ENCODE measurements at regions not wholly inside any gene's neighbourhood (a gene's known extent, or its start where the extent isn't known, plus 50 kb on each side); places are given as distances from the start of the nearest gene placed in this dataset.

DNA sequence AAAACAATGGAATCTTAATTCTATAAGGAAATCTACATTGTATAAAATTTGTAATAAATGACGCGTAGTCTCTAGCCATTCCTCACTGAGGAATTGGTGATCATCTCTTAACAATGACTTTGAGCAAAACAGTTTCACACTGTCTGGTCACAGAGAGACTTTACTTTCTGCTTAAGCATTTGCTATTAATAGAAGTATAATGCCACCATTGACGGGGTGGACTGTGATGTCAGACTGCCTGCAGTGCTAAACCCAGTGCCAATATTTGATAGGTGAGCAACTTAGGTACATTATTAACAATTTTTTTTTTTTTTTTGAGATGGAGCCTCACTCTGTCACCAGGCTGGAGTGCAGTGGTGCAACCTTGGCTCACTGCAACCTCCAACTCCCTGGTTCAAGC, 494.9 kb upstream of the ADAMTS9 start:
- TF ChIP-seq, protein P1, sequence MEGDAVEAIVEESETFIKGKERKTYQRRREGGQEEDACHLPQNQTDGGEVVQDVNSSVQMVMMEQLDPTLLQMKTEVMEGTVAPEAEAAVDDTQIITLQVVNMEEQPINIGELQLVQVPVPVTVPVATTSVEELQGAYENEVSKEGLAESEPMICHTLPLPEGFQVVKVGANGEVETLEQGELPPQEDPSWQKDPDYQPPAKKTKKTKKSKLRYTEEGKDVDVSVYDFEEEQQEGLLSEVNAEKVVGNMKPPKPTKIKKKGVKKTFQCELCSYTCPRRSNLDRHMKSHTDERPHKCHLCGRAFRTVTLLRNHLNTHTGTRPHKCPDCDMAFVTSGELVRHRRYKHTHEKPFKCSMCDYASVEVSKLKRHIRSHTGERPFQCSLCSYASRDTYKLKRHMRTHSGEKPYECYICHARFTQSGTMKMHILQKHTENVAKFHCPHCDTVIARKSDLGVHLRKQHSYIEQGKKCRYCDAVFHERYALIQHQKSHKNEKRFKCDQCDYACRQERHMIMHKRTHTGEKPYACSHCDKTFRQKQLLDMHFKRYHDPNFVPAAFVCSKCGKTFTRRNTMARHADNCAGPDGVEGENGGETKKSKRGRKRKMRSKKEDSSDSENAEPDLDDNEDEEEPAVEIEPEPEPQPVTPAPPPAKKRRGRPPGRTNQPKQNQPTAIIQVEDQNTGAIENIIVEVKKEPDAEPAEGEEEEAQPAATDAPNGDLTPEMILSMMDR (IDR thresholded peaks at IDR 0.05; ENCODE audit: low read depth, low read length): no peak
- DNase-seq (ENCODE audit: low read depth in 2 of 2): no peak
- no peak overlapping the region for H3K4me3 ChIP-seq (replicated peaks in 1 of 2; ENCODE audit: low read depth in 2 of 2, low read length in 2 of 2)

DNA sequence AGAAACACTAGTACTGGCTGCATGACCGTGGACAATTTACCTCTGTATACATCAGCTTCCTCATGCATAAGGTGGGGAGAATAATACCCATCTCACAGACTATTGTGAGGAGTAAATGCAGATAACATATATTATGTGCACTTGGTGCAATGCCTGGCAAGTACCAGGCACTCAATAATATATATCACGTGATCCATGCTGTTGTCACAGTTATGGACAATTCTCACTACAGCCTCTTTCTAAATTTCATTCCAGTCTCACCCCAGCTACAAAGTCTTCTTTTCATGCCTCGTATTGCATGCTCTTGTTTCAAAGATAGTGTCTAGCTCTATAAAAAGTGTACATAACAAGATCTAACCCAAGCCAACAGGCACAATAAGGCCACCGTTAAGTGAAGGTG, 494.3 kb upstream of the ADAMTS9 start:
- no peak for DNase-seq (ENCODE audit: low read depth in 2 of 2)
- no peak overlapping the region for H3K4me3 ChIP-seq (replicated peaks in 1 of 2; ENCODE audit: low read depth in 2 of 2, low read length in 2 of 2)
- TF ChIP-seq, protein P1 (IDR thresholded peaks at IDR 0.05; ENCODE audit: low read depth, low read length): no peak

DNA sequence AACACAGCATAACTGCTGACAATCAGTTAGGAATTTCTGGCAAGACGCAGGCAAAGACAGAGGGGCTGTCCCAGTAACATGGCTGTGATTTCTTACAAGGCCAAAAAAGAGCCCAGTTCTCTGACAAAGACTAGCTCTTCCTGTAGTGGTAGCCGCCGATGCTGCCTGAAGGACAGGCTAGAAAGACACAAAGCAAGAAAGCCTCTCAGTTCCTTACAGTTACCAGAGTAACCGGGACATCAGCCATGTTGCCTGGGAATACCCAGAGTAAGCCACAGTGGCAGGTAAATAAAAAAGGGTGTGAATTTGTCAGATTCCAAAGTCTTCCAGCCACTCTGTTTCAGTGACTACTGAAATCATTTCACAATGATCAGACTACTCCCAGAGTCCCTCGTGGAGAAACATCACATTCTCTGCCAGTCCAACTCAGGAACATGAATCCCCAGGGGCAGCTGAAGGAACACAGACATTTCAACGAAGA, 493.6 kb upstream of the ADAMTS9 start:
- H3K4me3 ChIP-seq (replicated peaks in 1 of 2; ENCODE audit: low read depth in 2 of 2, low read length in 2 of 2): no peak overlapping the region
- peak; percentile 53 to 57 for DNase-seq (ENCODE audit: low read depth in 2 of 2)
- TF ChIP-seq, protein P1 (IDR thresholded peaks at IDR 0.05; ENCODE audit: low read depth, low read length): no peak

GRCh38 chr3:65178703-65179102, 490.9 kb upstream of the ADAMTS9 start:
- H3K4me3 ChIP-seq (replicated peaks in 1 of 2; ENCODE audit: low read depth in 2 of 2, low read length in 2 of 2): no peak overlapping the region
- TF ChIP-seq, protein P1 (IDR thresholded peaks at IDR 0.05; ENCODE audit: low read depth, low read length): no peak
- DNase-seq (ENCODE audit: low read depth in 2 of 2): peak; percentile 19 to 64

GRCh38 chr3:65177960-65178376, 490.2 kb upstream of the ADAMTS9 start:
- TF ChIP-seq, protein P1 (IDR thresholded peaks at IDR 0.05; ENCODE audit: low read depth, low read length): no peak
- no peak overlapping the region for H3K4me3 ChIP-seq (replicated peaks in 1 of 2; ENCODE audit: low read depth in 2 of 2, low read length in 2 of 2)
- peak; percentile 32 to 60 for DNase-seq (ENCODE audit: low read depth in 2 of 2)

GRCh38 chr3:65174713-65175112, 486.9 kb upstream of the ADAMTS9 start:
- H3K4me3 ChIP-seq (replicated peaks in 1 of 2; ENCODE audit: low read depth in 2 of 2, low read length in 2 of 2): no peak overlapping the region
- no peak for DNase-seq (ENCODE audit: low read depth in 2 of 2)
- TF ChIP-seq, protein P1 (IDR thresholded peaks at IDR 0.05; ENCODE audit: low read depth, low read length): no peak

GRCh38 chr3:65173841-65174240, 486.0 kb upstream of the ADAMTS9 start:
- peak in 1 of 2 donors; percentile 28 for DNase-seq (ENCODE audit: low read depth in 2 of 2)
- no peak overlapping the region for H3K4me3 ChIP-seq (replicated peaks in 1 of 2; ENCODE audit: low read depth in 2 of 2, low read length in 2 of 2)
- TF ChIP-seq, protein P1 (IDR thresholded peaks at IDR 0.05; ENCODE audit: low read depth, low read length): no peak
